CD4-positive, alpha-beta T cell (primary cell): ENCODE measurements at regions not wholly inside any gene's neighbourhood (a gene's known extent, or its start where the extent isn't known, plus 50 kb on each side); places are given as distances from the start of the nearest gene placed in this dataset.

ENCODE experiments used
- ATAC-seq: fragments of 200-7000 bp; cut with Tn5 transposase; one replicate; pipeline ENCODE4 v1.10.0; 2022; ENCODE audit warnings: mild to moderate bottlenecking; ENCODE audit not compliant: poor library complexity
- CTCF ChIA-PET: fragments of 350-600 bp; sonication (Branson Sonifier 250); formaldehyde crosslinking; loops from one replicate; lab custom pipeline; 2021; ENCODE audit warnings: antibody characterized with exemption, inconsistent platforms; lab: Charles Lee
- POLR2A ChIA-PET: fragments of 350-600 bp; sonication (Branson Sonifier 250); formaldehyde crosslinking; loops from one replicate; lab custom pipeline; 2021; ENCODE audit warnings: antibody characterized with exemption, inconsistent platforms; lab: Charles Lee
- DNase-seq, 14 experiments: peaks; one replicate each; pipeline ENCODE4 v3.0.0-alpha.2; 2013 to 2020; ENCODE audit warnings: mixed read lengths in 2 of 14
- H3K27ac ChIP-seq, 2 donors: one replicate each; pipeline versions ENCODE4 v1.5.1 to v1.7.0; 2013; ENCODE audit warnings: low read length in 2 of 2, low read depth in 1 of 2, mild to moderate bottlenecking in 1 of 2
- H3K27me3 ChIP-seq, 2 experiments: 1 replicate in 1 of 2; 2 replicates in 1 of 2; pipeline versions ENCODE4 v1.6.1 to v1.7.0; 2013; ENCODE audit warnings: low read length in 2 of 2, control low read depth in 1 of 2, mild to moderate bottlenecking in 1 of 2, moderate library complexity in 1 of 2; ENCODE audit not compliant: insufficient read depth in 2 of 2, control insufficient read depth in 1 of 2
- H3K36me3 ChIP-seq: one replicate; pipeline ENCODE4 v1.6.1; 2013; ENCODE audit warnings: low read length, control low read depth; ENCODE audit not compliant: insufficient read depth
- H3K4me1 ChIP-seq: one replicate; pipeline ENCODE4 v1.6.1; 2013; ENCODE audit warnings: low read length, control low read depth; ENCODE audit not compliant: insufficient read depth
- H3K4me3 ChIP-seq: one replicate; pipeline ENCODE4 v1.5.1; 2013; ENCODE audit warnings: mild to moderate bottlenecking, low read length, moderate library complexity
- H3K9me3 ChIP-seq, 2 experiments: 1 replicate in 1 of 2; 2 replicates in 1 of 2; pipeline versions ENCODE4 v1.6.1 to v1.7.0; 2013; ENCODE audit warnings: low read length in 2 of 2, mild to moderate bottlenecking in 2 of 2, control low read depth in 1 of 2, moderate library complexity in 1 of 2; ENCODE audit not compliant: control insufficient read depth in 1 of 2, insufficient read depth in 1 of 2
- H3K27ac Mint-ChIP-seq: one replicate; pipeline ENCODE4 v1.8.0; 2020; ENCODE audit warnings: mixed read lengths
- H3K27me3 Mint-ChIP-seq: one replicate; pipeline ENCODE4 v1.8.0; 2021; ENCODE audit warnings: mixed read lengths
- H3K36me3 Mint-ChIP-seq: one replicate; pipeline ENCODE4 v1.8.0; 2021; ENCODE audit warnings: low read depth, mixed read lengths
- H3K4me1 Mint-ChIP-seq: one replicate; pipeline ENCODE4 v1.8.0; 2021; ENCODE audit warnings: low read depth, mixed read lengths
- H3K4me3 Mint-ChIP-seq: one replicate; pipeline ENCODE4 v1.8.0; 2020; ENCODE audit warnings: mild to moderate bottlenecking, mixed read lengths
- H3K9me3 Mint-ChIP-seq: one replicate; pipeline ENCODE4 v1.8.0; 2020; ENCODE audit warnings: mixed read lengths
- intact Hi-C, 2 experiments: fragments of 100-400 bp; cut with DNase I in 1 of 2; cut with micrococcal nuclease in 1 of 2; formaldehyde crosslinking; loops; one replicate each; pipeline versions ENCODE4 v1.15.1 to v1.9.0; 2023 to 2025; cut with DNase I, micrococcal nuclease
- TF ChIP-seq, protein P1 (sequence below): fragments of 200-600 bp; IDR thresholded peaks from one replicate; pipeline ENCODE4 v1.8.0; 2022; ENCODE audit warnings: antibody characterized with exemption, mild to moderate bottlenecking

DNA sequence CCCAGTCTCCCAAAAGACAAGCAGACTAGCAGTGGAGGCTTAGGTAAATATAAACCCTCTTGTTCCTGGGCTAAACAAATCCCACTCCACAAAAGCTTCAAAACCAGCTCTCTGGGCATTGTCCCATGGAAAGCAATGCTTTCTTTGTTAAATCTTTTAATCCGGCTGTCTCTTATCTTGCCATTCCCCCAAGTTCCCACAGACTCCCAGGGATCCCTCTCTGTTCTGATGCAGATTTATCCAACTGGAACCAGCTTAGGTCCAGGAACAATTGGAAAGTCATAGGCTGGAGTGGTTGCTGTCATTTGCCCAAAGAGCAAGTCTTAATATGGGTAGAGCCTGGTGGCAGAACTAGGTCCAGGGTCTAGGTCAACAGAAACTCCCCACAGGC lies 110.1 kb upstream of the ATP1A1 start:
- Mint-ChIP-seq H3K36me3 (no peaks in the 10 kb centered on the region), H3K9me3 (no peaks in the 10 kb centered on the region), H3K4me3 (no peak overlapping the region), H3K27me3 (no peaks in the 10 kb centered on the region), H3K4me1 (peaks cover 39% of the 10 kb centered on the region), H3K27ac (no peak overlapping the region)
- ChIA-PET CTCF (no interaction called here), POLR2A (interaction anchor here (1.0 kb wide), 1 partner anchor 124 kb away, joined by 3 read pairs; no protein-coding TSS in a partner anchor)
- H3K27ac ChIP-seq = no peak overlapping the region
- intact Hi-C loops = no loop called here
- H3K36me3 ChIP-seq = no peaks in the 10 kb centered on the region
- DNase-seq (no peak), ATAC-seq (no peak)
- no peak overlapping the region for H3K4me3 ChIP-seq
- H3K27me3 ChIP-seq = no peaks in the 10 kb centered on the region
- TF ChIP-seq, protein P1, sequence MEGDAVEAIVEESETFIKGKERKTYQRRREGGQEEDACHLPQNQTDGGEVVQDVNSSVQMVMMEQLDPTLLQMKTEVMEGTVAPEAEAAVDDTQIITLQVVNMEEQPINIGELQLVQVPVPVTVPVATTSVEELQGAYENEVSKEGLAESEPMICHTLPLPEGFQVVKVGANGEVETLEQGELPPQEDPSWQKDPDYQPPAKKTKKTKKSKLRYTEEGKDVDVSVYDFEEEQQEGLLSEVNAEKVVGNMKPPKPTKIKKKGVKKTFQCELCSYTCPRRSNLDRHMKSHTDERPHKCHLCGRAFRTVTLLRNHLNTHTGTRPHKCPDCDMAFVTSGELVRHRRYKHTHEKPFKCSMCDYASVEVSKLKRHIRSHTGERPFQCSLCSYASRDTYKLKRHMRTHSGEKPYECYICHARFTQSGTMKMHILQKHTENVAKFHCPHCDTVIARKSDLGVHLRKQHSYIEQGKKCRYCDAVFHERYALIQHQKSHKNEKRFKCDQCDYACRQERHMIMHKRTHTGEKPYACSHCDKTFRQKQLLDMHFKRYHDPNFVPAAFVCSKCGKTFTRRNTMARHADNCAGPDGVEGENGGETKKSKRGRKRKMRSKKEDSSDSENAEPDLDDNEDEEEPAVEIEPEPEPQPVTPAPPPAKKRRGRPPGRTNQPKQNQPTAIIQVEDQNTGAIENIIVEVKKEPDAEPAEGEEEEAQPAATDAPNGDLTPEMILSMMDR = no peak
- H3K9me3 ChIP-seq = no peaks in the 10 kb centered on the region
- H3K4me1 ChIP-seq = peaks cover 12% of the 10 kb centered on the region

DNA sequence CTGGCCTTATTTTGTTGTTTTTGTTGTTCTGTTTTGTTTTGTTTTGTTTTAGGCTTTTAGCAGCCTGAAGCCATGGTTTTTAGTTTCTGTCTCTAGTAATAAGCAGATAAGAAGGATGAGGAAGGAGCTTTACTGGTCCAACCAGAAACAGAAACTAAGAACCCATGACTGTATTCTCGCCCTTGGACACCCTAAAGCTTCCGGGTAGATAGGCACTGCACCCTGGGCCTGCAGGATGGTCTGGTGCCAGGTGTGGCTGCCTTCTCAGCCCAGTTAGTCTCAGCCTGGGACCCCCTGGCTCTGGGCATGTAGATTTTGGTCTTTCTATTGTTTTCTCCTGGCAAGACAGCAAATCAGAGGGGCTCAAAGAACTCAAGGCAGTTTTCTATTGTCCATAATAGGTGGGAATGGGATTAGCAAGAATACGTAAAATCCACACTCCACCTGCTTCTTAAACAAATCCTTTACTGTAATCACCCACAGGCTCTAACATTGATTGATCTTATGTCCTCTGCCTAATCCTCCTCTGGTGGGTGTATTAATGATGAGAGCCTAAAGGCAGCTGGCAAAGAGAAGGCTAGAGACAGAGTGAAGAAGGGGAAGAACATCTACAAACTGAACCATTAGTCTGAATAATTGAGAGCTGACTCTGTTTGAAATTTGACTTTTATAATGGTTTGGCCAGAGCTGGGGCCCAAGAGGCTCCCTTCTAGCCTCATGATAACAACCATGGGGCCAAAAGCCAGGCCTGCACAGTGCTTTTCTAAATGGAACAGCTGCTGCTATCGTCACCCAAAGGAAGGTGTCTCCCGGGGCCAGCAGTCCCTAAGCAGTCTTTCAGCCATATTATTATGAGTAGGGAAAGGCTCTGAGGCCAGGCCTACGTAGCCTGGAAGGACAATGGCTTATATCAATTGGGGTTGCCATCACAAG lies 106.8 kb upstream of the ATP1A1 start:
- H3K27me3 ChIP-seq = no peaks in the 10 kb centered on the region
- POLR2A ChIA-PET = interaction anchor here (0.8 kb wide), 1 partner anchor 16 kb away, joined by 4 read pairs; no protein-coding TSS in a partner anchor
- ATAC-seq = no peak
- H3K27ac Mint-ChIP-seq = no peak overlapping the region
- TF ChIP-seq, protein P1 = no peak
- CTCF ChIA-PET = no interaction called here
- H3K27me3 Mint-ChIP-seq = no peaks in the 10 kb centered on the region
- no peak for DNase-seq
- no peaks in the 10 kb centered on the region for H3K9me3 Mint-ChIP-seq
- no peaks in the 10 kb centered on the region for H3K36me3 Mint-ChIP-seq
- no peak overlapping the region for H3K4me3 ChIP-seq
- H3K4me1 Mint-ChIP-seq = peaks cover 44% of the 10 kb centered on the region
- H3K36me3 ChIP-seq = no peaks in the 10 kb centered on the region
- no peak overlapping the region for H3K27ac ChIP-seq
- H3K4me1 ChIP-seq = peaks cover 14% of the 10 kb centered on the region
- no peaks in the 10 kb centered on the region for H3K9me3 ChIP-seq
- intact Hi-C loops = no loop called here
- H3K4me3 Mint-ChIP-seq = no peak overlapping the region

DNA sequence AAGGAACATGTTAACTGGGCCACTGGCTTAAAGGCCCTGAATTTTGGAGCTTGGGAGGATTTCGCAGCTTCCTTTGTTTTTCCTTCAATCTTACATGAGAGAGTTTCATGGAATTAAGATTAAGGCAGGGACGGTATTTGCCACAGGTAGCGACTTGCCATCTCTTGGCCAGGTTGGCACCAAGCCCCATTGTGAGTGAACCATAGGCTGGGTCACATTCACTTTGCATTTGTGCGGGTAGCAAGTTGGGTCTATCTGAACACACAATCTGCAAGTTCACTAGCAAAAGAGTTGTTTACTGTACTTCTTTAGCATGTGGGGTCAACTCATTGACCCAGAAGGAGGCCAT lies 106.2 kb upstream of the ATP1A1 start:
- no peaks in the 10 kb centered on the region for H3K9me3 ChIP-seq
- no peaks in the 10 kb centered on the region for H3K36me3 ChIP-seq
- no peak for ATAC-seq
- TF ChIP-seq, protein P1 = no peak
- H3K4me3 ChIP-seq = no peak overlapping the region
- no peak overlapping the region for H3K27ac ChIP-seq
- ChIA-PET CTCF (no interaction called here), POLR2A (no interaction called here)
- no peak overlapping the region for H3K27ac Mint-ChIP-seq
- no peak for DNase-seq
- H3K27me3 Mint-ChIP-seq = no peaks in the 10 kb centered on the region
- no peak overlapping the region for H3K4me3 Mint-ChIP-seq
- H3K4me1 ChIP-seq = peaks cover 14% of the 10 kb centered on the region
- H3K36me3 Mint-ChIP-seq = no peaks in the 10 kb centered on the region
- no peaks in the 10 kb centered on the region for H3K9me3 Mint-ChIP-seq
- peaks cover 41% of the 10 kb centered on the region for H3K4me1 Mint-ChIP-seq
- intact Hi-C loops = no loop called here
- no peaks in the 10 kb centered on the region for H3K27me3 ChIP-seq
